ENCODE measurements at regions not wholly inside any gene's neighbourhood (a gene's known extent, or its start where the extent isn't known, plus 50 kb on each side); places are given as distances from the start of the nearest gene placed in this dataset.

- Histone ChIP-seq H3K9me3 (no peaks in the 10 kb centered on the region), H3K27ac (no peak overlapping the region), H3K36me3 (no peaks in the 10 kb centered on the region), H3K4me3 (no peak overlapping the region), H3K27me3 (no peaks in the 10 kb centered on the region), H3K4me1 (no peaks in the 10 kb centered on the region)
- TF ChIP-seq POLR2AphosphoS5 (IDR thresholded peaks at IDR 0.05) (no peak), POLR2A (IDR thresholded peaks at IDR 0.05) (no peak), CTCF (IDR thresholded peaks at IDR 0.05) (no peak)
- intact Hi-C loops (cut with DNase I; ENCODE audit: low total_unique reads), result no loop called here
- DNase-seq (ENCODE audit: low spot score in 2 of 2), result no peak
These were observed 410.3 kb upstream of the ZNF385D start for GRCh38 chr3:22161315-22161714.

- H3K4me1 ChIP-seq, result no peaks in the 10 kb centered on the region
- no peak overlapping the region for H3K4me3 ChIP-seq
- no peaks in the 10 kb centered on the region for H3K36me3 ChIP-seq
- no peak overlapping the region for H3K27ac ChIP-seq
- intact Hi-C loops (cut with DNase I; ENCODE audit: low total_unique reads), result no loop called here
- H3K27me3 ChIP-seq, result no peaks in the 10 kb centered on the region
- H3K9me3 ChIP-seq, result peaks cover 0 to 10% of the 10 kb centered on the region in 2 donors
- no peak for TF ChIP-seq CTCF (IDR thresholded peaks at IDR 0.05)
- no peak for TF ChIP-seq POLR2A (IDR thresholded peaks at IDR 0.05)
- no peak for TF ChIP-seq POLR2AphosphoS5 (IDR thresholded peaks at IDR 0.05)
- no peak for DNase-seq (ENCODE audit: low spot score in 2 of 2)
These were observed 419.4 kb upstream of the ZNF385D start for GRCh38 chr3:22170370-22170769.

- H3K4me3 ChIP-seq, result no peak overlapping the region
These were observed 422.0 kb upstream of the ZNF385D start for GRCh38 chr3:22172964-22173363.

GRCh38 chr3:22175947-22176346, 424.9 kb upstream of the ZNF385D start:
- intact Hi-C loops (cut with DNase I; ENCODE audit: low total_unique reads), result no loop called here
- no peaks in the 10 kb centered on the region for H3K9me3 ChIP-seq
- no peaks in the 10 kb centered on the region for H3K4me1 ChIP-seq
- no peak for DNase-seq (ENCODE audit: low spot score in 2 of 2)
- no peak for TF ChIP-seq POLR2AphosphoS5 (IDR thresholded peaks at IDR 0.05)
- no peak for TF ChIP-seq POLR2A (IDR thresholded peaks at IDR 0.05)
- TF ChIP-seq CTCF (IDR thresholded peaks at IDR 0.05), result no peak
- H3K4me3 ChIP-seq, result no peak overlapping the region
- H3K27me3 ChIP-seq, result no peaks in the 10 kb centered on the region
- H3K36me3 ChIP-seq, result no peaks in the 10 kb centered on the region
- no peak overlapping the region for H3K27ac ChIP-seq

More at GRCh38 chr3:22172964-22173363, 422.0 kb upstream of the ZNF385D start:
- no peaks in the 10 kb centered on the region for H3K9me3 ChIP-seq
- intact Hi-C loops (cut with DNase I; ENCODE audit: low total_unique reads), result no loop called here
- TF ChIP-seq CTCF (IDR thresholded peaks at IDR 0.05) (no peak), POLR2AphosphoS5 (IDR thresholded peaks at IDR 0.05) (no peak), POLR2A (IDR thresholded peaks at IDR 0.05) (no peak)
- no peak overlapping the region for H3K27ac ChIP-seq
- DNase-seq (ENCODE audit: low spot score in 2 of 2), result no peak
- no peaks in the 10 kb centered on the region for H3K36me3 ChIP-seq
- H3K27me3 ChIP-seq, result no peaks in the 10 kb centered on the region
- no peaks in the 10 kb centered on the region for H3K4me1 ChIP-seq

- H3K4me3 ChIP-seq, result no peak overlapping the region
- H3K36me3 ChIP-seq, result no peaks in the 10 kb centered on the region
- intact Hi-C loops (cut with DNase I; ENCODE audit: low total_unique reads), result no loop called here
- H3K27ac ChIP-seq, result no peak overlapping the region
- no peaks in the 10 kb centered on the region for H3K4me1 ChIP-seq
- no peaks in the 10 kb centered on the region for H3K27me3 ChIP-seq
- no peak for DNase-seq (ENCODE audit: low spot score in 2 of 2)
- TF ChIP-seq CTCF (IDR thresholded peaks at IDR 0.05) (no peak), POLR2AphosphoS5 (IDR thresholded peaks at IDR 0.05) (no peak), POLR2A (IDR thresholded peaks at IDR 0.05) (no peak)
- H3K9me3 ChIP-seq, result no peaks in the 10 kb centered on the region
These were observed 425.9 kb upstream of the ZNF385D start for GRCh38 chr3:22176911-22177310.
